Gastroesophageal sphincter (tissue), 4 donors: ENCODE measurements at regions not wholly inside any gene's neighbourhood (a gene's known extent, or its start where the extent isn't known, plus 50 kb on each side); places are given as distances from the start of the nearest gene placed in this dataset.

ENCODE experiments used
- ATAC-seq: fragments of 150-250 bp; one replicate; pipeline ENCODE4 v1.9.1; 2016; ENCODE audit warnings: mild to moderate bottlenecking, moderate library complexity
- H3K27ac ChIP-seq, 4 donors: fragments of 200-600 bp; sonication (generic) in 3 of 4; 1 replicate in 3 of 4; 2 replicates in 1 of 4; pipeline ENCODE4 v1.5.1; 2016 to 2019
- H3K27me3 ChIP-seq: fragments of 200-600 bp; sonication (generic); one replicate; pipeline ENCODE4 v1.5.1; 2019
- H3K36me3 ChIP-seq, 2 donors: fragments of 200-600 bp; sonication (generic); one replicate each; pipeline ENCODE4 v1.5.1; 2019; ENCODE audit warnings: control low read depth in 1 of 2
- H3K4me1 ChIP-seq, 3 donors: fragments of 200-600 bp; sonication (generic); 1 replicate in 2 of 3; 2 replicates in 1 of 3; pipeline ENCODE4 v1.5.1; 2016 to 2019; ENCODE audit warnings: control low read depth in 2 of 3
- H3K4me3 ChIP-seq, 2 donors: fragments of 200-600 bp; sonication (generic); one replicate each; pipeline ENCODE4 v1.5.1; 2019; ENCODE audit warnings: mild to moderate bottlenecking in 1 of 2, moderate library complexity in 1 of 2
- H3K9me3 ChIP-seq, 3 donors: fragments of 200-600 bp; sonication (generic); one replicate each; pipeline ENCODE4 v1.5.1; 2017 to 2019; ENCODE audit warnings: control low read depth in 2 of 3
- CTCF ChIP-seq, 4 experiments: fragments of 200-600 bp in 2 of 4; fragments of 450-650 bp in 2 of 4; sonication (generic) in 1 of 4; IDR thresholded peaks; one replicate each; pipeline ENCODE4 v1.5.1; 2017 to 2019; ENCODE audit warnings: antibody characterized with exemption in 4 of 4, mild to moderate bottlenecking in 2 of 4, moderate library complexity in 2 of 4
- EP300 ChIP-seq: sonication (generic); formaldehyde crosslinking; IDR thresholded peaks from one replicate; pipeline ENCODE4 v1.6.1; 2017; ENCODE audit warnings: antibody characterized with exemption, mild to moderate bottlenecking
- POLR2A ChIP-seq, 2 donors: fragments of 450-650 bp; IDR thresholded peaks; one replicate each; pipeline ENCODE4 v1.6.1; 2017; ENCODE audit warnings: antibody characterized with exemption in 2 of 2, mild to moderate bottlenecking in 2 of 2, moderate library complexity in 1 of 2
- POLR2AphosphoS5 ChIP-seq: sonication (generic); formaldehyde crosslinking; IDR thresholded peaks from one replicate; pipeline ENCODE4 v1.6.1; 2017; ENCODE audit warnings: antibody characterized with exemption
- whole genome bisulfite sequencing, 2 donors: methylation state at CpG; one replicate each; pipeline ENCODE4 v1.1.5; 2018; ENCODE audit warnings: low coverage in 1 of 2; 5-methylcytosine and 5-hydroxymethylcytosine counted together

- no peaks in the 10 kb centered on the region for H3K4me1 ChIP-seq
- WGBS, 2 donors = 41 to 66% methylated on average over 6 to 7 of the region's 8 CpGs
- no peak for ATAC-seq
- TF ChIP-seq CTCF (IDR thresholded peaks at IDR 0.05) (no peak), POLR2AphosphoS5 (no peak), EP300 (no peak), POLR2A (IDR thresholded peaks at IDR 0.05) (no peak)
- no peaks in the 10 kb centered on the region for H3K9me3 ChIP-seq
- H3K27me3 ChIP-seq = peaks cover 56% of the 10 kb centered on the region
- H3K4me3 ChIP-seq = no peak overlapping the region
- no peaks in the 10 kb centered on the region for H3K36me3 ChIP-seq
- no peak overlapping the region for H3K27ac ChIP-seq
Observed at GRCh38 chr22:48423481-48423911, 1404.2 kb downstream of the BRD1 start.

GRCh38 chr22:48422900-48423480 is 1404.7 kb downstream of the BRD1 start:
- no peak for ATAC-seq
- Histone ChIP-seq H3K27me3 (peaks cover 52% of the 10 kb centered on the region), H3K9me3 (no peaks in the 10 kb centered on the region), H3K4me3 (no peak overlapping the region), H3K36me3 (no peaks in the 10 kb centered on the region), H3K4me1 (no peaks in the 10 kb centered on the region), H3K27ac (no peak overlapping the region)
- WGBS, 2 donors = 65 to 84% methylated on average over 4 of the region's 7 CpGs
- TF ChIP-seq POLR2A (IDR thresholded peaks at IDR 0.05) (no peak), EP300 (no peak), CTCF (IDR thresholded peaks at IDR 0.05) (no peak), POLR2AphosphoS5 (no peak)

- H3K27me3 ChIP-seq = peaks cover 50% of the 10 kb centered on the region
- no peaks in the 10 kb centered on the region for H3K9me3 ChIP-seq
- H3K4me1 ChIP-seq = no peaks in the 10 kb centered on the region
- no peak for ATAC-seq
- no peaks in the 10 kb centered on the region for H3K36me3 ChIP-seq
- 75 to 84% methylated on average over 9 of the region's 10 CpGs for WGBS, 2 donors
- no peak overlapping the region for H3K27ac ChIP-seq
- no peak overlapping the region for H3K4me3 ChIP-seq
- TF ChIP-seq CTCF (IDR thresholded peaks at IDR 0.05) = no peak
- TF ChIP-seq POLR2A (IDR thresholded peaks at IDR 0.05) = no peak
- no peak for TF ChIP-seq EP300
- TF ChIP-seq POLR2AphosphoS5 = no peak
Observed at GRCh38 chr22:48418831-48419230, 1408.8 kb downstream of the BRD1 start.

- H3K4me3 ChIP-seq = no peak overlapping the region
- no peaks in the 10 kb centered on the region for H3K4me1 ChIP-seq
- no peak overlapping the region for H3K27ac ChIP-seq
- peaks cover 54% of the 10 kb centered on the region for H3K27me3 ChIP-seq
- no peaks in the 10 kb centered on the region for H3K36me3 ChIP-seq
- no peak for ATAC-seq
- H3K9me3 ChIP-seq = no peaks in the 10 kb centered on the region
- TF ChIP-seq POLR2AphosphoS5 (no peak), POLR2A (IDR thresholded peaks at IDR 0.05) (no peak), EP300 (no peak), CTCF (IDR thresholded peaks at IDR 0.05) (no peak)
- WGBS, 2 donors = 60 to 80% methylated on average over 2 to 9 of the region's 24 CpGs
Observed at GRCh38 chr22:48417225-48418070, 1410.2 kb downstream of the BRD1 start.
